ENCODE measurements at regions not wholly inside any gene's neighbourhood (a gene's known extent, or its start where the extent isn't known, plus 50 kb on each side); places are given as distances from the start of the nearest gene placed in this dataset.

DNA sequence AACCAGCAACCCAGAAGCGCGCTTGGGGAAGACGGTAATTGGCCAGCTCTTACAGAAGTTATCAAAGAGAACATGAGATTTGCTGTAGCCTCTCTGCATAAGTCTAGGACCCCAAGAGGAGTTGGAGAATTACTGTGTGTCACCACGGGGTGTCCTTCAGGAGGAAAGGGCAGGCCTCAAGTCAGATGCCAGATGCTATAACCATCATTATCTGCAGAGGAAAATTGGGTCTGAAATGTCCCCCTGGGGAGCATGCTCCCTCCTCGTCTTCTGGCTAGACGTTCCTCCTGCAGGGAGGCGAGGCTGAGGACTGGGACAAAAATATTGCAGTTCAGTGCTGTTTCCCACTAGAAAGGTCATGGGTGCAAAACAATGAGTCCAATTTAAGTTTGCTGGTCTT is 380.5 kb upstream of the CFAP20DC start:
- no peaks in the 10 kb centered on the region for H3K27me3 ChIP-seq
- no peak overlapping the region for H3K27ac ChIP-seq
- H3K9me3 ChIP-seq (ENCODE audit: low read depth) = no peaks in the 10 kb centered on the region
- TF ChIP-seq, protein P1, sequence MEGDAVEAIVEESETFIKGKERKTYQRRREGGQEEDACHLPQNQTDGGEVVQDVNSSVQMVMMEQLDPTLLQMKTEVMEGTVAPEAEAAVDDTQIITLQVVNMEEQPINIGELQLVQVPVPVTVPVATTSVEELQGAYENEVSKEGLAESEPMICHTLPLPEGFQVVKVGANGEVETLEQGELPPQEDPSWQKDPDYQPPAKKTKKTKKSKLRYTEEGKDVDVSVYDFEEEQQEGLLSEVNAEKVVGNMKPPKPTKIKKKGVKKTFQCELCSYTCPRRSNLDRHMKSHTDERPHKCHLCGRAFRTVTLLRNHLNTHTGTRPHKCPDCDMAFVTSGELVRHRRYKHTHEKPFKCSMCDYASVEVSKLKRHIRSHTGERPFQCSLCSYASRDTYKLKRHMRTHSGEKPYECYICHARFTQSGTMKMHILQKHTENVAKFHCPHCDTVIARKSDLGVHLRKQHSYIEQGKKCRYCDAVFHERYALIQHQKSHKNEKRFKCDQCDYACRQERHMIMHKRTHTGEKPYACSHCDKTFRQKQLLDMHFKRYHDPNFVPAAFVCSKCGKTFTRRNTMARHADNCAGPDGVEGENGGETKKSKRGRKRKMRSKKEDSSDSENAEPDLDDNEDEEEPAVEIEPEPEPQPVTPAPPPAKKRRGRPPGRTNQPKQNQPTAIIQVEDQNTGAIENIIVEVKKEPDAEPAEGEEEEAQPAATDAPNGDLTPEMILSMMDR (IDR thresholded peaks at IDR 0.05; ENCODE audit: low read depth, low read length) = no peak
- no peak for DNase-seq (ENCODE audit: low read depth in 1 of 2, low spot score in 1 of 2)
- no peaks in the 10 kb centered on the region for H3K36me3 ChIP-seq
- H3K4me1 ChIP-seq (ENCODE audit: low read depth) = no peaks in the 10 kb centered on the region
- H3K4me3 ChIP-seq = no peak overlapping the region

DNA sequence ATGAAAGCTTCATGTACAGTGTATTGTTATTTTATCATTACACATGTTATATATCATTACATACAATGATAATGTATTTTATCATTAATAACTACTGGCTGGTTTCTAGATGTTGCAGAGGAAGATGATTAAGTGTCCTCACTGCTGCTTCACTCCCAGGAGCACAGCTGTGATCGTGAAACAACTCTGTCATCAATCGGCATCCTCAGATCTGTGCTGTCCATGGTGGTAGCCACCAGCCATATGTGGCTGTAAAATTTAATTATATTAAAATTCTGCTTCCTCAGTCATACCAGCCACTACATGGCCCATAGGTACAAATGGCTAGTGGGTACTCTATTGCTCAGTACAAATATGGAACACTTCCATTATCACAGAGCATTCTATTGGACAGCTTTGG is 379.4 kb upstream of the CFAP20DC start:
- Histone ChIP-seq H3K36me3 (no peaks in the 10 kb centered on the region), H3K27ac (no peak overlapping the region), H3K27me3 (no peaks in the 10 kb centered on the region), H3K4me1 (ENCODE audit: low read depth) (no peaks in the 10 kb centered on the region), H3K9me3 (ENCODE audit: low read depth) (no peaks in the 10 kb centered on the region), H3K4me3 (no peak overlapping the region)
- TF ChIP-seq, protein P1 (IDR thresholded peaks at IDR 0.05; ENCODE audit: low read depth, low read length) = no peak
- no peak for DNase-seq (ENCODE audit: low read depth in 1 of 2, low spot score in 1 of 2)

DNA sequence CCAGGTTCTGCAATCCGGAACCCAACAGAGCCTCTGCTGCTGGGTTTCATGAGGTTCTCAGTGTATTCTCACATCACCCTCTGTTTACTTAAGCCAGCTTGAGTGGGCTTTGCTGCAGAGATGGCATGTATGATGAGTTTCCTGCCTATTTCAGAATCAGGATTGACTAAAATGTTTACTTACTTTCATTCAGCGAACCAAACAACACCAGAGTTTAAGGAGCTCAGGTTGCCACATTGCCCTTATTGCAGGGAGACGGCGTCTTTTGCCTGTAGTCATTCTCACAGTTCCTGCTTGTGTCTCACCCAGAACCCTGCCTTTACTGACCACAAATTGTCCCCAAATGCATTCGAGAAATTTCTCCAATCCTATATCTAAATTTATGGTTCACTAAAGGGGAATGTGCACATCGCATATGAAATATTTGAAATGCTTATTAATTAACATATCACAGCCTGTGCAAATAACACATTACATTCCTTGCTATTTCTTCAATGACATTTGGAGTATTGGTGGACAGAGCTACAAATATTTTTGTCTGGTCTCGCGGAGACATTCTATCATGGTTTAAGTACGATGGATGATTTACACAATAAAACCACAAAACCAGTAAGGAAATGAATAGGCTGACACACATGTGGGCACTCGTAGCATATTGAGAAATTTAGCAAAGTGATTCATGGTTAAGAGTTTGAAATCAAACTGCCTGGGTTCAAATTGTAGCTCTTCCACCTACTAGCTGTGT is 377.2 kb upstream of the CFAP20DC start:
- Histone ChIP-seq H3K9me3 (ENCODE audit: low read depth) (no peaks in the 10 kb centered on the region), H3K4me1 (ENCODE audit: low read depth) (no peaks in the 10 kb centered on the region), H3K27ac (no peak overlapping the region), H3K4me3 (no peak overlapping the region), H3K36me3 (no peaks in the 10 kb centered on the region), H3K27me3 (no peaks in the 10 kb centered on the region)
- TF ChIP-seq, protein P1 (IDR thresholded peaks at IDR 0.05; ENCODE audit: low read depth, low read length) = no peak
- DNase-seq (ENCODE audit: low read depth in 1 of 2, low spot score in 1 of 2) = peak in 1 of 2 donors; percentile 61

DNA sequence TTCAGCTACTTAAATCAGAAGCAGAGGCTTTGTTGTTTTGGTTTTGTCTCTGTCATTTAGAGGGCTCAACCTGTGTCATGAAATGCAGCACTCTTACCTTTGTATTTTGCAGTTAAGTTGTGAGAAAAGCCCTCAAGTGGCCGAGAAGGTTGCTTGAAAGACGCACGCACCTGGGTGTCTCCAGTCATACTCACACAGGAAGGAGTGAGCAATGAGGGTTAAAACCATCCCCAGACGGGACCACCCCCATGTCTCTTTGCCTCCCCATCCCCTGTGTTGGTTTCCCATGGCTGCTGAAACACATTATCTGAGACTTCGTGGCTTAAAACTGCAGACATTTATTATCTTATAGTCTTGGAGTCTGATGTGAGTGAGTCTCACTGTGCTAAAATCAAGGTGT is 376.1 kb upstream of the CFAP20DC start:
- Histone ChIP-seq H3K27me3 (no peaks in the 10 kb centered on the region), H3K4me3 (no peak overlapping the region), H3K27ac (no peak overlapping the region), H3K4me1 (ENCODE audit: low read depth) (no peaks in the 10 kb centered on the region), H3K36me3 (no peaks in the 10 kb centered on the region), H3K9me3 (ENCODE audit: low read depth) (no peaks in the 10 kb centered on the region)
- TF ChIP-seq, protein P1 (IDR thresholded peaks at IDR 0.05; ENCODE audit: low read depth, low read length) = no peak
- DNase-seq (ENCODE audit: low read depth in 1 of 2, low spot score in 1 of 2) = no peak

DNA sequence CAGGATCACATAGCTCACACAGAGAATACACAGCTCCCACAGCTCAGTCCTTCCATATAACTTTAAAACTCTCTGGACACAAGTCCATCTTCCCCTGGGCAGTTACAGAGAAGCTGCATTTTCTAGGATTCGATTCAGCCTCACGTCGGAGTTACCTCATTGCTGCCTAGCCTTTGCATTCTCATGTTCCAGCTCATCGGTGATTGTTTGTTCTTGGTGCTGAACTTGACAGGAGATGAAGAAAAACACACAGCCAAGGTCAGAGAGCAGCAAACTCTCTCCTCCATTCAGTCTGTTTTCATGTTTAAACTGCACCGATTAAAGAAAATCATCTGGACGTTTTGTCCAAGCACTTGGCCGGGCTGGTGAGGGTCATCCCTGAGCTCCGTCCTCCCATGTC is 375.5 kb upstream of the CFAP20DC start:
- Histone ChIP-seq H3K4me3 (no peak overlapping the region), H3K36me3 (no peaks in the 10 kb centered on the region), H3K4me1 (ENCODE audit: low read depth) (no peaks in the 10 kb centered on the region), H3K27me3 (no peaks in the 10 kb centered on the region), H3K27ac (no peak overlapping the region), H3K9me3 (ENCODE audit: low read depth) (no peaks in the 10 kb centered on the region)
- DNase-seq (ENCODE audit: low read depth in 1 of 2, low spot score in 1 of 2) = peak in 1 of 2 donors; percentile 50
- TF ChIP-seq, protein P1 (IDR thresholded peaks at IDR 0.05; ENCODE audit: low read depth, low read length) = no peak

All from cardiac muscle cell (in vitro differentiated cells and primary cell).